Left kidney (tissue), 1 donor: ENCODE measurements at regions not wholly inside any gene's neighbourhood (a gene's known extent, or its start where the extent isn't known, plus 50 kb on each side); places are given as distances from the start of the nearest gene placed in this dataset.
"Not testable (repeated sequence)": the region's sequence is repeated elsewhere in the genome, so short reads cannot be mapped to it uniquely, and the experiment has no call there.

Experiments
- DNase-seq: peaks from one replicate; pipeline ENCODE4 v3.0.0-alpha.2; 2013

GRCh38 chr4:75422998-75423397 is 91.2 kb downstream of the RCHY1 start:
- no peak for DNase-seq

- DNase-seq, result no peak
Observed at GRCh38 chr4:75412746-75413145, 101.5 kb downstream of the RCHY1 start.

- DNase-seq, result no peak
Observed at GRCh38 chr4:75398501-75398900, 115.7 kb downstream of the RCHY1 start.

GRCh38 chr4:75391489-75392166 is 122.6 kb downstream of the RCHY1 start:
- no peak for DNase-seq

- not testable (repeated sequence) for DNase-seq
Observed at GRCh38 chr4:75386426-75386825, 127.8 kb downstream of the RCHY1 start.

GRCh38 chr4:75385106-75385505 is 129.1 kb downstream of the RCHY1 start:
- DNase-seq, result no peak

GRCh38 chr4:75376543-75376942 is 137.7 kb downstream of the RCHY1 start:
- no peak for DNase-seq

GRCh38 chr4:75371915-75372314 is 142.3 kb downstream of the RCHY1 start:
- no peak for DNase-seq

- no peak for DNase-seq
Observed at GRCh38 chr4:75370576-75370975, 143.6 kb downstream of the RCHY1 start.

- no peak for DNase-seq
Observed at GRCh38 chr4:75345423-75345822, 168.8 kb downstream of the RCHY1 start.

- peak; percentile 25 for DNase-seq
Observed at GRCh38 chr4:75344915-75345314, 169.3 kb downstream of the RCHY1 start.

GRCh38 chr4:75343333-75343732 is 170.9 kb downstream of the RCHY1 start:
- DNase-seq, result peak; percentile 17

GRCh38 chr4:75340561-75340960 is 173.6 kb downstream of the RCHY1 start:
- no peak for DNase-seq

- DNase-seq, result no peak
Observed at GRCh38 chr4:75338352-75338880, 175.8 kb downstream of the RCHY1 start.

- no peak for DNase-seq
Observed at GRCh38 chr4:75327804-75328512, 186.2 kb downstream of the RCHY1 start.

- no peak for DNase-seq
Observed at GRCh38 chr4:75325318-75325979, 188.8 kb downstream of the RCHY1 start.

- no peak for DNase-seq
Observed at GRCh38 chr4:75321484-75321883, 192.7 kb downstream of the RCHY1 start.

GRCh38 chr4:75317641-75318040 is 196.6 kb downstream of the RCHY1 start:
- not testable (repeated sequence) for DNase-seq

- DNase-seq, result no peak
Observed at GRCh38 chr4:75308049-75308448, 206.2 kb downstream of the RCHY1 start.

- no peak for DNase-seq
Observed at GRCh38 chr4:75306506-75306905, 207.7 kb downstream of the RCHY1 start.

- DNase-seq, result no peak
Observed at GRCh38 chr4:75302648-75303047, 211.6 kb downstream of the RCHY1 start.

GRCh38 chr4:75289914-75290582 is 224.2 kb downstream of the RCHY1 start:
- peak; percentile 28 for DNase-seq
